ENCODE measurements at regions not wholly inside any gene's neighbourhood (a gene's known extent, or its start where the extent isn't known, plus 50 kb on each side); places are given as distances from the start of the nearest gene placed in this dataset.
"Not testable (repeated sequence)": the region's sequence is repeated elsewhere in the genome, so short reads cannot be mapped to it uniquely, and the experiment has no call there.

- no peaks in the 10 kb centered on the region for H3K36me3 Mint-ChIP-seq (ENCODE audit: low read depth)
- POLR2A ChIA-PET: no interaction called here
- CTCF ChIA-PET: no interaction called here
- peaks cover 17% of the 10 kb centered on the region for H3K9me3 Mint-ChIP-seq (ENCODE audit: insufficient read depth)
- ATAC-seq (no peak), DNase-seq (no peak)
- no peak overlapping the region for H3K4me3 Mint-ChIP-seq
- no peaks in the 10 kb centered on the region for H3K4me1 Mint-ChIP-seq (ENCODE audit: low read depth)
- H3K27me3 Mint-ChIP-seq (ENCODE audit: low read depth): no peaks in the 10 kb centered on the region
- no peak overlapping the region for H3K27ac Mint-ChIP-seq
These were observed 718.8 kb downstream of the BRINP1 start for GRCh38 chr9:118650417-118650816.

DNA sequence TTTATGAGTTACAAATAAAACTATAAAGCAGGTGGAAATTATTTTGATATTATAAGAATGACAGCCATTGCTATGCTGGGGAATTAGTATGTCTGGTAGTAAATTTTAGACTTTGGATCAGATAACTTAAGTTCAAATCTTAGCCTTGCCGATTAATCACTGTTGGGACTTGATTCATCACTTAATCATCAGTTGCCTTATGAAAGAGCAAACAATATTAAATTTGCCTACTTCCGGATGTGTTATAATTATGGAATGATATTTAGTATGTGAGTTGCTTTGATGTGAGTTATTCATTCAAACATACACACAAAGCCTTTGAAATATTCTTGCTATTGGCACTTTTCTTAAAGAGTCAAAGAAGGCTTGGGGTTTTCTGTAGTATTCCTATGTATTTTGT lies 717.7 kb downstream of the BRINP1 start:
- H3K9me3 Mint-ChIP-seq (ENCODE audit: insufficient read depth): peaks cover 7% of the 10 kb centered on the region
- H3K27ac Mint-ChIP-seq: no peak overlapping the region
- POLR2A ChIA-PET: no interaction called here
- no peak for ATAC-seq
- no peak for DNase-seq
- H3K27me3 Mint-ChIP-seq (ENCODE audit: low read depth): no peaks in the 10 kb centered on the region
- no peak overlapping the region for H3K4me3 Mint-ChIP-seq
- CTCF ChIA-PET: no interaction called here
- no peaks in the 10 kb centered on the region for H3K36me3 Mint-ChIP-seq (ENCODE audit: low read depth)
- H3K4me1 Mint-ChIP-seq (ENCODE audit: low read depth): no peaks in the 10 kb centered on the region

GRCh38 chr9:118652258-118652657 lies 717.0 kb downstream of the BRINP1 start:
- no peaks in the 10 kb centered on the region for H3K27me3 Mint-ChIP-seq (ENCODE audit: low read depth)
- CTCF ChIA-PET: no interaction called here
- H3K9me3 Mint-ChIP-seq (ENCODE audit: insufficient read depth): peaks cover 4% of the 10 kb centered on the region
- ATAC-seq: no peak
- POLR2A ChIA-PET: no interaction called here
- no peaks in the 10 kb centered on the region for H3K36me3 Mint-ChIP-seq (ENCODE audit: low read depth)
- DNase-seq: no peak
- no peak overlapping the region for H3K4me3 Mint-ChIP-seq
- H3K4me1 Mint-ChIP-seq (ENCODE audit: low read depth): no peaks in the 10 kb centered on the region
- H3K27ac Mint-ChIP-seq: no peak overlapping the region

- Mint-ChIP-seq H3K27me3 (ENCODE audit: low read depth) (no peaks in the 10 kb centered on the region), H3K36me3 (ENCODE audit: low read depth) (no peaks in the 10 kb centered on the region), H3K4me1 (ENCODE audit: low read depth) (no peaks in the 10 kb centered on the region), H3K27ac (no peak overlapping the region), H3K4me3 (no peak overlapping the region), H3K9me3 (ENCODE audit: insufficient read depth) (peaks cover 4% of the 10 kb centered on the region)
- POLR2A ChIA-PET: no interaction called here
- CTCF ChIA-PET: no interaction called here
- ATAC-seq: no peak
- DNase-seq: no peak
These were observed 716.3 kb downstream of the BRINP1 start for GRCh38 chr9:118652912-118653311.

DNA sequence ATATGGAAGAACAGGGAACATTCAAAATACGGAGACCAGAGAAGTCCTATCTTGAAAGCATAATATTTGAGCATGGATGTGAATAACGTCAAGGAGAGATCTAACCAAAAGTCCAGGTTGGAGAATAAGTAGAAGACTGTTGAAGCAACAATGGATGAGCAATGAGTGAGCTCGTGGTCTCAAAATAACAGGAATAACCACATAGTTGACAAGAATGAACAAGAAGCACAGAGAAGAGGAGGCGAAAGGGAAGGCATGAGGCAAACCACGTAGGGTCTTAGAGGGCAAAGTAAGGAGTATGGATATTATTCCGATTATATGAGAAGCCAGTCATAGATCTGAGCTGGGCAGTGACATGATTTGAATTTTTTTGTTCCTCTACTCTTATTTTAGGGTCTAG lies 710.2 kb downstream of the BRINP1 start:
- DNase-seq: no peak
- ChIA-PET CTCF (no interaction called here), POLR2A (no interaction called here)
- H3K9me3 Mint-ChIP-seq (ENCODE audit: insufficient read depth): peaks cover 8% of the 10 kb centered on the region
- no peak for ATAC-seq
- H3K27me3 Mint-ChIP-seq (ENCODE audit: low read depth): no peaks in the 10 kb centered on the region
- H3K27ac Mint-ChIP-seq: no peak overlapping the region
- no peaks in the 10 kb centered on the region for H3K36me3 Mint-ChIP-seq (ENCODE audit: low read depth)
- H3K4me1 Mint-ChIP-seq (ENCODE audit: low read depth): no peaks in the 10 kb centered on the region
- H3K4me3 Mint-ChIP-seq: no peak overlapping the region

DNA sequence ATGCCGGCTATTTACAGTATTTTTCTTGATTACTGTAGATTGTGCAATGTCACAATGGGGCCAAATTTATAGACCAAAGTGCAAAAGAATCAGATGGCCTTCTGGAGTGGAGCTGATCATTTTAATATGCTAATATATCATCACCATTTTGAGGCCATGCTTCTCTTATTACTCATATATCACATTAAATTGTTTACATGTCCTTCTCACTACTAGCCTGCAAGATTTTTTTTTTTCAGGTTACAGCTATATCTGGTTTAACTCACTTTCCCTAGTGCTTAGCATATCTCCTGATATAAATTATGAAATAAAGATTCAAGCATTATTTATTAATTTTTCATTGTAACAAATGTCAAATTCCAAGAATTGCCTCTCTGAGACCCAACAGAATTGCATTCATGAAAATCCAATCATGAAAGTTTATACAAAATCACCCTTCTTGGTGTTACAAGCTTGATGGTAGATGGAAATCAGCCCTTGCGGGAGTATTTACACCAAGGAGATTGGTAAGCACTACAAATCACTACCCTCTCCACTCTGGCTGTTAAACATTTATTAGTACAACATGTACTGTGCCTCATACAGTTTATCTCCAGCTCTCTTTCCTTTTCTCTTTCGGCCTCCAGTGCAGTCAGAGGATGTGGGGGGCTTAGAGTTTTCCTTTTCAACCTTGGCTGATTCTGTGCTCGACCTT lies 703.9 kb downstream of the BRINP1 start:
- H3K9me3 Mint-ChIP-seq (ENCODE audit: insufficient read depth): peaks cover 5% of the 10 kb centered on the region
- ChIA-PET POLR2A (no interaction called here), CTCF (no interaction called here)
- no peak for ATAC-seq
- H3K4me3 Mint-ChIP-seq: no peak overlapping the region
- H3K36me3 Mint-ChIP-seq (ENCODE audit: low read depth): no peaks in the 10 kb centered on the region
- no peak overlapping the region for H3K27ac Mint-ChIP-seq
- DNase-seq: no peak
- no peaks in the 10 kb centered on the region for H3K27me3 Mint-ChIP-seq (ENCODE audit: low read depth)
- no peaks in the 10 kb centered on the region for H3K4me1 Mint-ChIP-seq (ENCODE audit: low read depth)

DNA sequence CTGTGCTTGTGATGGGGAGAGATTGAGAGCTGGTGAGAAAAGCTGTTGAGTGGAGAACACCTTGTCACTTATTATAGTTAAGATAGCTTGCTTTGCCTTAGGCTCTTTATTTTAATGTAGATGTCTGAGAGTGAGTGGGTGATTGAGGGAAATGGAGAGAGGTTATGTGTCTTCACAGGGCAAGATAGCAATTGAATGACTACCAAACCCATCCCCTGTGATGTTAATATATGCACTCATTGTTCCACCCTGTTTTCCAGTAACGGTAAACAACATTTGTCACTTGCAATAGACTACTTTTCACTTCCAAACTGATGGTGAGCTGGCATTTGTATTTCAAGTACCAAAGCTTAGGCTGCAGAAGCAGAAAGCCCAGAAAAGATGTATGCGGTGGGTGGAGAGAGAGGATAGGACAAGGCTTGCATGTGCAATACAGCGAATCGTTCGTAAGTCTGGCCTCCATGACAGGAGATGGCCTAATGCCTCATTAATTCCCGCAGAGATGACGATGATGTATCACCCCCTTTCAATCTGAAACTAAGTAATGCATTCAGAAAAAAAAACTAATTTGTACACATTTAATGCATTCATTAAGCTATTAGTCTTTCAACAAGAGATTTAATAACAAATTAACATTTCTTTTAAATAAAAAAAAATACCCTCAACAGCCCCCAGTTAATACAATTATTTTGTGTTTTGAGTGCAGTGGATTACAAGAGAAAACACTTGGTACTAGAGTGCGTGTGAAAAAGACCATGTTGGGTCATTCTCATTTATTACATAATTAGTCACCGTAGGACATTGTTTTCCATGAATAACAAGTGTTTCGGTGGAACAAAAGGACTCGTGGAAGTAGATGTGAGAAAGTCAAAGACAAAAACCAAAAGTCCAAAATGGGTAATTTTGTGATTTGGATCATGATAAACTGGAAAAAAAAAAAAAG lies 699.0 kb downstream of the BRINP1 start:
- H3K27me3 Mint-ChIP-seq (ENCODE audit: low read depth): no peaks in the 10 kb centered on the region
- no peak overlapping the region for H3K27ac Mint-ChIP-seq
- no peak for ATAC-seq
- ChIA-PET CTCF (no interaction called here), POLR2A (no interaction called here)
- peaks cover 5% of the 10 kb centered on the region for H3K9me3 Mint-ChIP-seq (ENCODE audit: insufficient read depth)
- no peak overlapping the region for H3K4me3 Mint-ChIP-seq
- no peaks in the 10 kb centered on the region for H3K4me1 Mint-ChIP-seq (ENCODE audit: low read depth)
- no peaks in the 10 kb centered on the region for H3K36me3 Mint-ChIP-seq (ENCODE audit: low read depth)
- no peak for DNase-seq

DNA sequence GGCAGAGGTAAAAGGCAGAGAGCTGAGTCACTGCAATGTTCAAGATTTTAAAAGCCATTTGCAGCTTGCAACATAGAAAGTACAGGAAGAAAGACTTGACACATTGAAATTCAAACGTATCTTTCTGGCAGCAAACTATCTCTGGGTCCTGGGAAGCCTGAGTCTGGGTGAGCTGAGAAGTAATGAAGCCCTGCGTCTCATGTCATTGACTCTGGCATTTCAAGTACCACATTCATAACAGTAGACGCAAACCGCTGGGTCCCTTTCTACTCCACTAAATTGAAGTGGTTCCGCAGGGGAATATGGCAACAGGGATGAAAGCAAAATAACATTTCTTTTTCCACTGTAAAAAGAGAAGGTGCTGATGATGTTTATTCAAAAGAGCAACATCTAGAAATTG lies 694.3 kb downstream of the BRINP1 start:
- DNase-seq: no peak
- H3K9me3 Mint-ChIP-seq (ENCODE audit: insufficient read depth): no peaks in the 10 kb centered on the region
- H3K36me3 Mint-ChIP-seq (ENCODE audit: low read depth): no peaks in the 10 kb centered on the region
- H3K4me1 Mint-ChIP-seq (ENCODE audit: low read depth): no peaks in the 10 kb centered on the region
- no peak overlapping the region for H3K27ac Mint-ChIP-seq
- no peak overlapping the region for H3K4me3 Mint-ChIP-seq
- no peak for ATAC-seq
- H3K27me3 Mint-ChIP-seq (ENCODE audit: low read depth): no peaks in the 10 kb centered on the region
- ChIA-PET POLR2A (no interaction called here), CTCF (no interaction called here)

DNA sequence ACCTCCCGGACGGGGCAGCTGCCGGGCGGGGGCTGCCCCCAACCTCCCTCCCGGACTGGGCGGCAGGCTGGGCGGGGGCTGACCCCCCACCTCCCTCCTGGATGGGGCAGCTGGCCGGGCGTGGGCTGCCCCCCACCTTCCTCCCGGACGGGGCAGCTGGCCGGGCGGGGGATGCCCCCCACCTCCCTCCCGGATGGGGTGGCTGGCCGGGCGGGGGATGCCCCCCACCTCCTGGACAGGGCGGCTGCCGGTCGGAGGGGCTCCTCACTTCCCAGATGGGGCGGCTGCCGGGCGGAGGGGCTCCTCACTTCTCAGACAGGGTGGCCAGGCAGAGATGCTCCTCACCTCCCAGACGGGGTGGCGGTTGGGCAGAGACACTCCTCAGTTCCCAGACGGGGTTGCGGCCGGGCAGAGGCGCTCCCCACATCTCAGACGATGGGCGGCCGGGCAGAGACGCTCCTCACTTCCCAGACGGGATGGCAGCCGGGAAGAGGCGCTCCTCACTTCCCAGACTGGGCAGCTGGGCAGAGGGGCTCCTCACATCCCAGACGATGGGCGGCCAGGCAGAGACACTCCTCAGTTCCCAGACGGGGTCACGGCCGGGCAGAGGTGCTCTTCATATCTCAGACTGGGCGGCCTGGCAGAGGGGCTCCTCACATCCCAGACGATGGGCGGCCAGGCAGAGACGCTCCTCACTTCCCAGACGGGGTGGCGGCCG lies 691.1 kb downstream of the BRINP1 start:
- DNase-seq; H3K4me1 Mint-ChIP-seq (ENCODE audit: low read depth); H3K27me3 Mint-ChIP-seq (ENCODE audit: low read depth); H3K36me3 Mint-ChIP-seq (ENCODE audit: low read depth); H3K9me3 Mint-ChIP-seq (ENCODE audit: insufficient read depth); CTCF ChIA-PET; ATAC-seq; POLR2A ChIA-PET; H3K27ac Mint-ChIP-seq; H3K4me3 Mint-ChIP-seq: not testable (repeated sequence)

GRCh38 chr9:118686959-118687358 lies 682.3 kb downstream of the BRINP1 start:
- H3K9me3 Mint-ChIP-seq (ENCODE audit: insufficient read depth): peaks cover 5% of the 10 kb centered on the region
- CTCF ChIA-PET: no interaction called here
- POLR2A ChIA-PET: no interaction called here

GRCh38 chr9:118689280-118689679 lies 680.0 kb downstream of the BRINP1 start:
- H3K9me3 Mint-ChIP-seq (ENCODE audit: insufficient read depth): peaks cover 5% of the 10 kb centered on the region
- ATAC-seq (no peak), DNase-seq (no peak)
- H3K27me3 Mint-ChIP-seq (ENCODE audit: low read depth): no peaks in the 10 kb centered on the region
- no peak overlapping the region for H3K4me3 Mint-ChIP-seq
- no peaks in the 10 kb centered on the region for H3K36me3 Mint-ChIP-seq (ENCODE audit: low read depth)
- H3K4me1 Mint-ChIP-seq (ENCODE audit: low read depth): no peaks in the 10 kb centered on the region
- CTCF ChIA-PET: no interaction called here
- POLR2A ChIA-PET: no interaction called here
- no peak overlapping the region for H3K27ac Mint-ChIP-seq

More at GRCh38 chr9:118686959-118687358, 682.3 kb downstream of the BRINP1 start:
- Mint-ChIP-seq H3K27me3 (ENCODE audit: low read depth) (no peaks in the 10 kb centered on the region), H3K4me1 (ENCODE audit: low read depth) (no peaks in the 10 kb centered on the region), H3K4me3 (no peak overlapping the region), H3K36me3 (ENCODE audit: low read depth) (no peaks in the 10 kb centered on the region), H3K27ac (no peak overlapping the region)
- DNase-seq (no peak), ATAC-seq (no peak)

DNA sequence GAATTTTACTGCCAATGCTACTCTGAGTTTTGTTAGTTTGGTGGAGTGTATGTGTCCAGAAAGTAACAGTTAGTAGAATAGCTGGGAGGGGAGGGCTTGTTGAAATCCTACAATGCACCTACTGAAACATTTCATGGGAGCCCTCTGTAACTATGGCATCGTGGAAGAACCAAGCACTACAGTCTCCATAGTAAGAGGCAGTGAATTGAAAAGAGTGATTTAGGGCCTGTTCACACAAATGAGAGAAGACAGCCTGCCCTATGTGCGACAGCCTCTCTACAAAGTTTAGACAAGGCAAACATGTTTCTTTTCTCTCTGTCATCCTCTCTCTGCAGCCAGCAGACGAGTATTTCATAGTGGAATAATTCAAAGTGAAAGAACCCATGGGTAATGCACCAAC lies 676.6 kb downstream of the BRINP1 start:
- no peaks in the 10 kb centered on the region for H3K27me3 Mint-ChIP-seq (ENCODE audit: low read depth)
- H3K27ac Mint-ChIP-seq: no peak overlapping the region
- H3K4me1 Mint-ChIP-seq (ENCODE audit: low read depth): no peaks in the 10 kb centered on the region
- DNase-seq (no peak), ATAC-seq (no peak)
- ChIA-PET POLR2A (no interaction called here), CTCF (no interaction called here)
- no peaks in the 10 kb centered on the region for H3K36me3 Mint-ChIP-seq (ENCODE audit: low read depth)
- H3K9me3 Mint-ChIP-seq (ENCODE audit: insufficient read depth): no peaks in the 10 kb centered on the region
- H3K4me3 Mint-ChIP-seq: no peak overlapping the region

Measured in activated CD8-positive, alpha-beta T cell treated with anti-CD3 and anti-CD28 coated beads, Interleukin-2, amount 10 ng/mL, durations not matched to agents 7 days and 5 days (primary cell).